ENCODE measurements at regions not wholly inside any gene's neighbourhood (a gene's known extent, or its start where the extent isn't known, plus 50 kb on each side); places are given as distances from the start of the nearest gene placed in this dataset.

- Histone ChIP-seq H3K27ac (no peak overlapping the region), H3K4me3 (no peak overlapping the region), H3K27me3 (no peaks in the 10 kb centered on the region), H3K4me1 (no peaks in the 10 kb centered on the region), H3K36me3 (no peaks in the 10 kb centered on the region), H3K9me3 (no peaks in the 10 kb centered on the region)
- intact Hi-C loops (cut with DNase I; ENCODE audit: low total_unique reads), result loop anchor here (5.0 kb wide), 1 partner anchor 263 kb away; no protein-coding TSS in a partner anchor
- no peak for TF ChIP-seq POLR2AphosphoS5 (IDR thresholded peaks at IDR 0.05)
- TF ChIP-seq POLR2A (IDR thresholded peaks at IDR 0.05), result no peak
- no peak for TF ChIP-seq CTCF (IDR thresholded peaks at IDR 0.05)
- no peak for DNase-seq (ENCODE audit: low spot score in 2 of 2)
Observed at GRCh38 chr5:88984040-88984439, 101.1 kb upstream of the MEF2C start.

DNA sequence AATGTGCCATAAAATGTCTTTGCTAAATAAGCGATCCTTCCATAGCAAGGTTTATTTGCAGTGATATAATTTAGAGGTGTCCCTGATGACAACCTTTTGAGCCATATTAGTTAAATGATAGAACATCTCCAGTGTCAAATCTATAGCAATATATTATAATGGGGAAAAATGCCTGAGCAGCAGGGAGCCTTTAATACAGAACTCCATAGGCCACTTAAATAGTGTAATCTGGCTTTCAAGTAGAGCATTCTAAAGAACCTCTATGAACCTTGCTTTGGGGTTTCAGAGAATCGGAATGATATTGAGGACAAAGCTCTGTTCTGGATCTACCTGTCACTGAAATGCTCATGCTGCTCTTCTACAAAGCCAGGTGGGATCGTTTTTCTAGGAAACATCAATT is 96.7 kb upstream of the MEF2C start:
- no peaks in the 10 kb centered on the region for H3K4me1 ChIP-seq
- DNase-seq (ENCODE audit: low spot score in 2 of 2), result no peak
- no peak overlapping the region for H3K27ac ChIP-seq
- no peaks in the 10 kb centered on the region for H3K36me3 ChIP-seq
- no peaks in the 10 kb centered on the region for H3K9me3 ChIP-seq
- H3K27me3 ChIP-seq, result no peaks in the 10 kb centered on the region
- intact Hi-C loops (cut with DNase I; ENCODE audit: low total_unique reads), result loop anchor here (5.0 kb wide), 1 partner anchor 268 kb away; no protein-coding TSS in a partner anchor
- TF ChIP-seq CTCF (IDR thresholded peaks at IDR 0.05), result no peak
- no peak for TF ChIP-seq POLR2AphosphoS5 (IDR thresholded peaks at IDR 0.05)
- no peak for TF ChIP-seq POLR2A (IDR thresholded peaks at IDR 0.05)
- H3K4me3 ChIP-seq, result no peak overlapping the region

- Histone ChIP-seq H3K4me1 (no peaks in the 10 kb centered on the region), H3K36me3 (no peaks in the 10 kb centered on the region), H3K27ac (no peak overlapping the region), H3K9me3 (no peaks in the 10 kb centered on the region), H3K4me3 (no peak overlapping the region), H3K27me3 (no peaks in the 10 kb centered on the region)
- no peak for DNase-seq (ENCODE audit: low spot score in 2 of 2)
- TF ChIP-seq POLR2AphosphoS5 (IDR thresholded peaks at IDR 0.05), result no peak
- intact Hi-C loops (cut with DNase I; ENCODE audit: low total_unique reads), result no loop called here
Observed at GRCh38 chr5:88979244-88979643, 96.3 kb upstream of the MEF2C start.

- no peaks in the 10 kb centered on the region for H3K4me1 ChIP-seq
- DNase-seq (ENCODE audit: low spot score in 2 of 2), result no peak
- no peak overlapping the region for H3K27ac ChIP-seq
- no peaks in the 10 kb centered on the region for H3K9me3 ChIP-seq
- intact Hi-C loops (cut with DNase I; ENCODE audit: low total_unique reads), result no loop called here
- no peaks in the 10 kb centered on the region for H3K27me3 ChIP-seq
- H3K4me3 ChIP-seq, result no peak overlapping the region
- H3K36me3 ChIP-seq, result no peaks in the 10 kb centered on the region
- TF ChIP-seq CTCF (IDR thresholded peaks at IDR 0.05) (no peak), POLR2A (IDR thresholded peaks at IDR 0.05) (no peak), POLR2AphosphoS5 (IDR thresholded peaks at IDR 0.05) (no peak)
Observed at GRCh38 chr5:88976914-88977313, 93.9 kb upstream of the MEF2C start.

DNA sequence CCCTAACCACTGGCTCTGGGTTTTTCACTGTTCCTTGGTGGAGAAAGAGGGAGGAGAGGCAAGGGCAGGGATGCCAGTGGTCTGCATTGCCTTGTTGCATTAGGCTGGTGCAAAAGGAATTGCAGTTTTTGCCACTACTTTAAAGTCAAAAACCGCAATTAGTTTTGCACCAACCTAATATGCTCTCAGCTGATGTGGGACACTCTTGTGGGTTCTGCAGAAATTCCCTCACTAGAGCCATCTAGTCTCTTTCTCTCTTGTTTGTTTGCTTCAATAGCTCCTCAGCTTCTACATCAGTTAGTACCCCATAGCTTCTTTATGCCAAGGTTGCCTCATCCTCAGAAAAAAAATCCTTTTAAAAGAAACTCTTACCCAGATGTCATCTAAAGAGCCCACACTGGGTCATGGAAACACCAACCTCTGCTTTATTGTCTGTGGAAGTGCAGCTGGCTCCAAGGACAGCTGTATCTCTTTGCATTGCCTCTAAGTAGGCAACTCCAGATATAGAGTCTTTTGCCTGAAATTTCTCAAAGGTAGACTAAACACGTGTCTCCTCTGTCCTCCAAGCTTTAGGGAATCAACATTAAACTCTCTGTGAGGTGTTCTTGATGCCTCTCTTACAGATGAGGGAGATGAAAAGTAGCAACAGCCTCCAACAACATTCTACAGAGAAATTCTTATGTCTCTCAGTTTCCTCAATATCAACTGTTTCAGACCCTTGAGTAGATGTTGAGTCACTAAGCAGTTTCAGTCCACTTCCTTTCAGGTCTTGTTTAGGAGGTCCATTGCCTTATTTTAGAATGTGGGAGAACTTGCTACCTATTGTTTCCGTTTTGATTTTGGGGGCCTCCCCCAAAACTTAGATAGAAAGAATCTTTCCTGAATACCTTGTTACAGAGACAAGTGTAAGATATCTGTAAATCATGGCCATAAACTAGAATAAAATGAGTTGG is 84.9 kb upstream of the MEF2C start:
- Histone ChIP-seq H3K27me3 (no peaks in the 10 kb centered on the region), H3K36me3 (no peaks in the 10 kb centered on the region), H3K4me1 (no peaks in the 10 kb centered on the region), H3K27ac (no peak overlapping the region), H3K4me3 (no peak overlapping the region), H3K9me3 (no peaks in the 10 kb centered on the region)
- TF ChIP-seq CTCF (IDR thresholded peaks at IDR 0.05), result no peak
- TF ChIP-seq POLR2A (IDR thresholded peaks at IDR 0.05), result no peak
- TF ChIP-seq POLR2AphosphoS5 (IDR thresholded peaks at IDR 0.05), result no peak
- no peak for DNase-seq (ENCODE audit: low spot score in 2 of 2)
- intact Hi-C loops (cut with DNase I; ENCODE audit: low total_unique reads), result loop anchor here (5.0 kb wide), 1 partner anchor 819 kb away; no protein-coding TSS in a partner anchor
